HG02623 (cell line): ENCODE measurements at regions not wholly inside any gene's neighbourhood (a gene's known extent, or its start where the extent isn't known, plus 50 kb on each side); places are given as distances from the start of the nearest gene placed in this dataset.
"Not testable (repeated sequence)": the region's sequence is repeated elsewhere in the genome, so short reads cannot be mapped to it uniquely, and the experiment has no call there.

Experiments used
- ATAC-seq: cut with Tn5 transposase; IDR thresholded peaks from one replicate; pipeline ENCODE4 v1.9.1; 2021; ENCODE audit warnings: moderate library complexity; ENCODE audit not compliant: unreplicated experiment

DNA sequence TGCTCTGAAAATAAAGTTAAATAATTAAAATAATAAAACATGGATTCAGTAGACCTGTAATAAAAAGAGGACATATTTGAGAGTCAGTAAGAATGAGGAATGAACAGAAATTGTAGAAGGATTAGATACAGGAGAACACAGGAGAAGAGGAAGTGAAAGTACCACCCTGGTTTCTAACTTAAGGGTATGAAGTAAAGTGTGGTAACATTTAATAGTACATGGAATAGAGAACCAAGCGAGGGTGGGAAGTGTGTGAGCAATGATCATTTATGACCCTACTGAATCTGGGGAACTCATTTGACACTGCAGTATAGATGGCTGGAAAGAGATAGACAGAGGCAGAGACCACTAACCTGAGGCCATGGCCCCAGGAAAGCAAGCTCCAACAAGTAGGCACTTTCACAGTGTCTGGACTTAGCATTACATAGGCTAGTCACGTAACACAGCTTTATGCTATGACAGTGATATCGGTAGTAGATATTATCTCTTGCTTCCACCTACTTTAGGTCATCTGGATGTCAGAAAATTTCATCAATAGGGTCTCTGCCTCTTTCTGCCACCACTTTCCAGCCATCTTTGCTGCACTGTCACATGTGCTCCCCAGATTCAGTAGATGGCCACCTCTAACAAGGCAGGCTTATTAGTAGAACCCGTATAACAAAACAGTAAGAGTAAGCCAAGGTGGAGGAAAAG is 633.9 kb upstream of the MIR17HG start:
- no peak for ATAC-seq

DNA sequence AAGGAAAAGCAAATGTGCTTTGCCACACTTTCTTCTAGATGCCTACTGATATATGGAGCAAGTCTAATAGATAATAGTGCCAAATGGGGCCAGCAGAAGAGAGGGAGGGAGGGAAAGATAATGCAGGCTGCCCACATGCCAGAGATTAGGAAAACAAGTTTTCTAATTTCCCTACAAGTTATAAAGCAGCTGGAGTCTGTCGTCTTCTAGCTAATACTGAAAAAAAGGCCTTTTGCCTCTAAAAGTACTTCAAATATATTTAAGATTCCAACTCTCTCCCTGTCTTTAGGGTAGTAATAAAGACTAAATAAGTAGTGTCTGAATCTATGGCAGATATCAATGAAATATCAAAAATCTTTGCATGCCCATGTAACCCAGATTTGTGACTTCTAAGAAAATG is 632.0 kb upstream of the MIR17HG start:
- no peak for ATAC-seq

DNA sequence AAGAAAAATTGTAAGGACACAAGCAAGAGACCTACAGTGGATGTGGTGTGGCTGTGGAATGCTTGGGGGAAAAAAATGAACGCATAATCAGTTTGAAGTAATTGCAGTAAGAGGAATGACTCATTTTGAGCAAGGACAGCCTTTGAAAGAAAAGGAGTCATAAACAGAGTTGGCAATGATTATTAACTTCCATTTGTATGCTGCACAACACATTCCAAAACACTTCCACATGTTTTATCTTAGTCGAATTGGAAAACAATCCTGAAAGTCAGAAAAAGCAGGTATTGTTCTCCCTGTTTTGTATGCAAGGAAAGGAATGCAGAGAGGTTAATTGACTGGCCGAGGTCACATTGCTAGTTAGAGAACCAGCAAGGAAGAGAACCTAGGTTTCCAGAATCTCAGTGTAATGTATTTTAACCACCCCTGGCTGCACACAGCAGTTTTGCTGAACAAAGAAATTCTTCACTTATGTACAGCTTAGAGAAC is 630.0 kb upstream of the MIR17HG start:
- no peak for ATAC-seq

DNA sequence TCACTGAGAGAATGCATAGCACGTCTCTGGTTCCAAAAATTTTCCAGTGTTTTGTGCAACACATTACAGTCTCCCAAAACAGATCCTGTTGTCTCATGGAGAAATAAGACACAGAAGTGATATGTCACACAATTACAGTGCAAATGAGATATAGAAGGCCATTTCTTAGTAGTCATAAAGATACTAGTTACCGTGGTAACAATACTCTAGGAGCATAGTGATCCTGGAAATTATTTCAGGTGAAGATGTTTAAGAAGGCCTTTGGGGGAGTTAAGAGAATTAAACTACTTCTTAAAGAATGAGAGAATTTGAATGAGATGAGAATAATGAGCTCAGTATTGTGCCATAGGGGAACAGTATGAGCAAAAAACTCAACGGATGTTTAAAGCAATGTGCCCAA is 628.0 kb upstream of the MIR17HG start:
- no peak for ATAC-seq

DNA sequence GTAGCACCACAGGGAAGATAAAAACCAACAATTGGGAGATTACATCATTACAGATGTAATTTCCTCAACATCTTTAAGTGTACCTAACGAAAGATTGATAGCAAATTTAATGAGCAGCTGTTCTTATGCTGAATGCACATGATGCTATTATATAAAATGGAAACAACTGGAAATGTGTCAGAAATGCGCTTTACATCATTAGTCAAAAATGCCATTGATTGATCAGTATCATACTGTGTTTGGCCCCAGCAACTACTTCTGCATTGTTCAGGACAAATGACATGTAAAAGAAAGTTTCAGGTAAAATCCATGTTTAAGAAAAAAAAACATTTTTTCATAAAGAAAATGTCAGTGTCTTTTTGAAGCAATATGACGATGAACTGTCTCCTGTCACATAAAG is 625.5 kb upstream of the MIR17HG start:
- no peak for ATAC-seq

DNA sequence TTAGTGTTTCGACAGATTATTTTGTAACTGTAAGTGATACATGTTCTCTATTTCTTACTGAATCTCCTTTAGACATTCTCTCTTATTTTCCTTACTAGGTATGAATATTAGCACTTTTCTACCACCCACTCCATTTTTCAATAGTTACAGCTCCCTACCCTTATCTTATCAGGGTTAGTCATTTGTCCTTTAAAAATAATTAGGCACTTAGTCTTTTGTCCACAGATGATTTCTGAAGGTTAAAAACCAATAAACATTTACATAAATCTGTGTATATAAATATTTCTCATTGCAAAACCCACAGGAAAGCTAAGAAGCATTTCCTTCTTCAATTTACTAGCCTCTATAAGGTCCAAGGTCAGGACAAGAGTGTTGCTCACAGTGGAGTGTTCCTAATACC is 624.1 kb upstream of the MIR17HG start:
- ATAC-seq = no peak

DNA sequence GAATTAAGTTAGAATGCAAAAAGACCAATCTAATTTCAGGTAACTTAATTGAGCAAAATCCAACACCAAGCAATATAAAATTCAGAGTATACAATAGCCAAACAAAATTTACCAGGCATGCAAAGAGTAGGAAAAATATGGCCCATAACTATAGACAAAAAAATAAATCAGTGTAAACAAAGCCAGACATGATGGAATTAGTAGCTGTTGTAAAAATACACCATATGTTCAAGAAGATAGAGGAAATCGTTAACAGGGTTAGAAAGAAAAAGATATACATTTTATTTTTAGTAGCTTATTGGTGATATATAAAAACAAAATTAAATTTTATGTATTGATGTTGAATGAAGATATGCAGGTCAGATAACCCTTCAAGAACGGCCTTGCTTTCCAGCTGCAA is 621.1 kb upstream of the MIR17HG start:
- no peak for ATAC-seq

DNA sequence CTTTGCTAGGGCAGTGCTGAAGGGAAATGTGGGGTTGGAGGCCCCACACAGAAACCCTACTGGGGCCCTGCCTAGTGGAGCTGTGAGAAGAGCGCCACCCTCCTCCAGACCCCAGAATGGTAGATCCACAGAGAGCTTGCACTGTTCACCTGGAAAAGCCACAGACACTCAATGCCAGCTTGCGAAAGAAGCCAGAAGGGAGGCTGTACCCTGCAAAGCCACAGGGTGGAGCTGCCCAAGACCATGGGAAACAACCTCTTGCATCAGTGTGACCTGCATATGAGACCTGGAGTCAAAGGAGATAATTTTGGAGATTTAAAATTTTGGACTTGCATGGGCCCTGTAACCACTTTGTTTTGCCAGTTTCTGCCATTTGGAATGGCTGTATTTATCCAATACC is 615.4 kb upstream of the MIR17HG start:
- ATAC-seq = no peak

DNA sequence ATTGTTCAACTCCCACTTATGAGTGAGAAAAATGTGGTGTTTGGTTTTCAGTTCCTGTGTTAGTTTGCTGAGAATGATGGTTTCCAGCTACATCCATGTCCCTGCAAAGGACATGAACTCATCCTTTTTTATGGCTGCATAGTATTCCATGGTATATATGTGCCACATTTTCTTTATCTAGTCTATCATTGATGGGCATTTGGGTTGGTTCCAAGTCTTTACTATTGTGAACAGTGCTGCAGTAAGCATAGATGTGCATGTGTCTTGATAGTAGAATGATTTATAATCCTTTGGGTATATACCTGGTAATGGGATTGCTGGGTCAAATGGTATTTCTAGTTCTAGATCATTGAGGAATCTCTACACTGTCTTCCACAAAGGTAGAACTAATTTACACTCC is 613.0 kb upstream of the MIR17HG start:
- not testable (repeated sequence) for ATAC-seq

DNA sequence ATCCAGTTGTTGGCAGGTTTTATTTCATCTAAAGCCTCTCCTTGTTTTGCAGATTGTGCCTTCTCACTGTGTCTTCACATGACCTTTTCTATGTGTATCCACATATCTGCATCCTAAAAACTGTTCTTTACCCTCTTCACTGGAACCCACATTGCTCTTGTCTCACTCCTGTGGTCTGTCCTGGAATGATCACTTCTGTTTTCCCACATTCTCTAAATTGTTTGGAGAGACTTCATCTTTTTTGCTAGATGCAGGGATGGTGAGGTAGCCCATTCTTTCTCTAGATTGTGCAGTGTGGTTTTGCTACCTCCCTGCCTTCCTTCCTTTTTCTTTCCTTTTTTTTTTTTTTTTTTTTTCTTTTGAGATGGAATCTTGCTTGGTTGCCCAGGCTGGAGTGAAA is 608.6 kb upstream of the MIR17HG start:
- no peak for ATAC-seq

DNA sequence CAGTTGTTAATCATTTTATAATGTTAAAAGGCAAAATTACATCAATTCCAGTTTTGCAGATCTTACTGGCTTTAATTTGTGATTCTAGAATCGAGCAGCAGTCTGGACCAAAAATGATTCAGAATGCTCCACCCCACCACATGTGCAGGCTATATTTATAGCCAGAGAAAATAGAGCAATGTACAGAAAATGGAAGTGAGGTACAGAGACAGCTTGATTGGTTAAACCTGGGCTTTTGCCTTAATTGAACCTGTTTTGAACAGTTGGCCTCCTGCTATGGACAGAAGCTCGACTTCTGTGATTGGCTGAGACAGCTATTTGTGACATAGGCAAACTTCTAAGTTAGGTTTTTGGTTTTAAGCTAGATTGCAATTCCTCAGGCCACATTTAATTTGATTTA is 607.4 kb upstream of the MIR17HG start:
- ATAC-seq = no peak

DNA sequence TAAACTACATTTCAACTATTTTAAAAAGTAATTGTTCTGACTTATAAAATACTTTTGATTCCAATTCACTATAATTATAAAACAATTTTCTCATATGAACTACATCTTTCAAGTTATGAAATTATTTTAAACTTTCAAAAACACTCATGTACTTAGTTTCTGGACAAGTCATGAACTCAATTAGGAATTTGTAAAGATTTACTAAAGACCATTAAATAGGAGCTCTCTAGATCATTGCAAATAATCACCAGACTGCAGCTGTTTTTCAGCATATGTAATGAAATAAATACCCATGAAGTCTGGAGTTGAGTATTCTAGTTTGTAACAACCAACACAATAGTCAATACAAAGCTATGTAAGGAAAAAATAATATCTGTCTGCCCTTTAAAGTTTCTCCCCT is 605.1 kb upstream of the MIR17HG start:
- ATAC-seq = no peak

DNA sequence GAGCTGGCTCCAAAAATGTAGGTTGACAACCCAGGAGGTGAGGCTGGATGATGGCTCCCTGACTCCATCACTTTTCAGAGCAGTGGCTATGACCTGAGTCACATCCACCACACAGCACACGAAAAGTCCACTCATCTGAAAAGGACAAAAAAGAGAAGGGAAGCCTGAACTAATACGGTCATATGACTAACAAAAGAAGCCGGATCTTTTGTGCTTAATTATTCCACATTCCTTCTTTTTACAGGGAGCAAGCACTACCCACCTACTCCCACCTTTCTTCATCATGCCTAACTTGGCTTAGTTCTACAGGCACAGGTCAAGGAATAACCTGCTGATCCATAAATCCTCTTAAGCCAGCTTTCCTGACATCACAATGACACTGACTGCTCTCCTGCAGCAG is 601.3 kb upstream of the MIR17HG start:
- no peak for ATAC-seq

DNA sequence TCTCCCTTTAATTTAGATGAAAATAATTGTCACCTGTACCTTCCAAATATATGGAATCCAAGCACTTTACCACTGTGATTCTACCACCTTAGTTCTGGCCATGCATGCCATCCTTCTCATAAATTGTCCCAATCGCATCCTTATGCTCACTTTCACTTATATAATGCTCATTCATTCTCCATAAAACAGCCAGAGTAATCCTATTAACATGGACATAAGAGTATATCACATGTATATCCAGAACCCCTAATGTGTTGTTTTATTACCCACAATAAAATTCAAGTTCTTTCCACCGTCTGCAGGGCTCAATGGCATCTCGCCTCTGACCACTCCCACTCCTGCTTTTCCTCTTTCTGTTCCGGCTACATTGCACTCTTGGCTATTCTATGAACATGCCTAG is 597.5 kb upstream of the MIR17HG start:
- no peak for ATAC-seq

DNA sequence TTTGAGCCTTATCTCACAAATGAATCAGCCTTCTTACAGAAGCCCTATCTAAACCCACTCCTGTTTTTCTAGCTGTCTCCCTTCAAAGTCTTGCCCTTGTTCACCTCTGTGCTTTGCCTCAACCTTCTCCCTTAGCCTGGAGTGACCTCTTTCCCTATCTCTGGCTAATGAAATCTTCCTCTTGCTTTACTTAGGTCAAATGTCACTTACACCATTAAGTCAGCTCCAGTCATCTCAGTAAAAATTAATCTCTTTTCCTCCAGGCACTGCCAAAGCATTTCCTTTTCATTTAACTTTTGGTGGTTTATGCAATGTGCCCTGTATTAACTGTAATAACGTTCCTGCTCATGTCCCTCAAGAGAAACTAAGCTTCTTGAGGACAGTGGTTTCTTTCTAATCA is 596.5 kb upstream of the MIR17HG start:
- ATAC-seq = no peak

DNA sequence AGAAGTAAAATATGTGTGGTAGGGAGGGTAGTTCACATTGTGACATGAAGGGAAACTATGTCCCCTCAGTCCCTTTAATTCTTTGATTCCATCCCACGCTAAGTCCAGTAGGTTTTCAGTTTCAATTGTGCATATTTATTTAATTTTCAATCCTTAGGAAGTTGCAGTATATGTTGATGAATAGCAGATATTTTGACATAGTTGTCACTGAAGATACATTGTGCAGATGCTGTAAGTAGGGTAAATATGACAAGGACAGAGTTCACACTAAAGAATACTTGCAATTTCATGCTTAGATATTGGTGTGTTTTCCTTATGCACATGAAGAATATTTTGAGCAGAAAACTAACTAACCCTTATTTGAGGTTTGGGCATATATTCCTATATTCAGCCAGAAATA is 595.4 kb upstream of the MIR17HG start:
- ATAC-seq = no peak

DNA sequence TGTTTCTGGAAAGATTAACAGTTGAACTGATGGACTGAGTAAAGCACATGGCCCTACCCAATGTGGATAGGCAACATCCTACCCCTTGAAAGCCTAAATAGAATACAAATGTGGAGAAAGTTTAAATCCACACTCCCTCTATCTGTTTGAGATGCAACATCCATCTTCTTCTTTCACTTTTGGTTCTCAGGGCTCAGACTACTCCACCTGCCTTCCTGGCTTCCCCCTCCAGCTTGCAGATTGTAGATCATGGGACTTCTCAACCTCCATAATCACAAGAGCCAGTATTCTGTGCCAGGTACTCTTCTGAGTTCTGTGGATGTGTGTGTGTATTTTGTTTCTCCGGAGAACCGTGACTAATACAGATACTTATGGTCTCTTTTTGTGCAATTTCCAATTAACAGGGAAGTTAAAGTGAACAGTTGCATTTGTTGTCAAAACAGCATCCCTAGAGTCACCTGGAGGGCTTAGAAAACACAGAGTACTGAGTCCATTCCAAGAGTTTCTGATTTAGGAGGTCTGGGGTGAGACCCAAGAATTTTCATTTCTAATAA is 590.3 kb upstream of the MIR17HG start:
- no peak for ATAC-seq

DNA sequence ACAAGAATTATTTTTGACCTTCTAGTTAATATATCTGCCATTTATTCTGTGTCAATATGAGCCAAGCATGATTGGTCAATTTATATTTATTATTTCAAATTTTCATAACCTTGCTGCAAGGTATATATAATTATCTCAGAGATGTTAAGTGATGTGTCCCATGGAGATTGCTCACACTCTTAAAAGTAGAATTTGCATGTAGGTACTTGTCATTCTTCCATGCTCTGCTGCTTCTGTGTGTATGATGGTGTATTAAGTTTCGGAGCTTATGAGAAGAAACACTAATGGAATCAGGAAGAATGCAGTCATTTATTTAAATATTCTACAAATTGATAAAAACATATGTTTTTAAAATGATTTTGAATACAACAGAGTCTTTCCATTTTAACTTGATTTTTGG is 586.8 kb upstream of the MIR17HG start:
- ATAC-seq = no peak

DNA sequence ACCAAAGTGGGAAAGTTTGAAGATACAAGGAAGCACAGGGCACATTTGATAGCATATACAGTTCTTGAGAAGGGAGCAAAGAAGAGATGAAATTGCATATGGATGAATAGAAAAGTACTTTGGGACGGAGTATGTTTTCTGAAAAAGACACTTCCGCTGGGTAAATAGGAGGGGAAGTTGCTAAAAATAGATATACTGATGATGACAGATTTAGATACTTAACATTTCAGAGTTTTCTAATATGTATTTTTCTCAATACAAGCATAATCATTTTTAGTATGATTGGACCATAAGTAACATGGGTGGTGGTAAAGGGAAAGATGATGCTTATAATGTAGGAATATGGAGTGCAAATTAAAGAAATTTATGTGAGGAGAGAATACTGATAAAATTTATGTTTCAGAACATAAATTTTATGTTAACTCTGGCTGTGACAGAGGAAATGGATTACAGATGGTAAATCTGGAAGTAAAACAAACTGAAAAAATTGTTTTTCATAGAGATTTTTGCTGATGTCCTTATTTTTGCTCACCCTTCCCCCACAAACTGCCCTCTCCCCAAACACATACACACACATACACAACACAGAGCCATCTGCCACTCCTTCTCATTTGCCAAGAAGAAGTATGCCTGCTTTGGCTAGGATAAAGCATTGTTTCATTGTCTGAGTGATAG is 583.9 kb upstream of the MIR17HG start:
- ATAC-seq = no peak

DNA sequence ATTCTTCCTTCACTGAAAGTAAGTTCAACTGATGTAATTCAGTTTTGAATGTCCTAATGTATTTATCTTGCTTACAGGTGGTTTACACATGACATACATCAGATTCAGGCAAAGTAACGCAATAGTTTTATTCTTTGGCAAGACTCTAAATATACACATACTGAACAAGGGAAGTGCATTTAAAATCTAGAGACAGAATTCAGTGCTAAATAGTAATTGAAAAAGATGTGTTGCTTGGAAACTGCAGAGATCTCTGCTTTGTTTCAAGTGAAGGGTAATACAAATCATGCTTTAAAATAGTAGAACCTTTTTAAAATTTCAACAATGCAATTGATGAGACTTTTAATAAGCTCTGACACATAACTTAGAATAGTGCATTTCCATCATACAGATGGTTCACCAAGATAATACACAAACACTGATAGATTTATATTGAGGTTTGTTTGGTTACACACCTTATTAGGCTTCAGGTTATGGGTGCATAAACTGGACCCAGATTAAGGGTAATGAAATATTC is 581.0 kb upstream of the MIR17HG start:
- no peak for ATAC-seq

DNA sequence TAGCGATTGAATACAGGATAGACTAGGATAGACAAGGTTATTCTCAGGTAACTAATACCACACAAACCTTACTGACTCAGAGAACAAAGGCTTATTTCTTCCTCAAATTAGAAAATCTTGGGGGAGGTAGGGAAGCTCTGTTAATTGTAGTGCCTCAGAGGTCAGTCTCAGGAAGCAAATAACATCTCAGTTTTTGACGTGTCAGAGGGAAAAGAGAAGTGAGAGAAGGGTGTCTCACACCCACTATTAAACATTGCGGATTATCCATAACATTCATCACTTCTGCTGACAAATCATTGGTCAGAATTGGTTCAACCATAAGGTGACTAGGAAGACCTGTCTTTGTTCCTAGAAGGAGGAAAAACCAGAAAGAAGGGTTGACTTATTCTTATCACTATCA is 579.4 kb upstream of the MIR17HG start:
- no peak for ATAC-seq

DNA sequence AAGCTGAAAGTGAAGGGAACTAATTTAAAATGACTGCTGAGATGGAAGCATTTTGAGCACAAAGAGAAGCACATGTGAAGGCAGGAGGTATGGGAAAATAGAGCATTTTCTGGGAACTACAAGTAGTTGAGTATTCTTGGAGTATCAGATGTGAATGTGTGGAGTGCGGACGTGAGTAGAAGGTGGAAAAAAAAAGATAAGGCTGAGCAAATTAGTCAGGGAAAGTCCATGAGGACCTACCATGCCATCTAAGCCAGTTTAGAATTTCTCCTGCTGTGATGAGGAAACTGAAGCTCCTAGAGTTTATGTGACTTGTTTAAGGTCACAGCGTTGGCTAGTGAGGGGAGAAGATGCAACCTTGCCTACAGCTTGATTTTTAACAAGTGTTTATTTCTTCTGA is 578.1 kb upstream of the MIR17HG start:
- ATAC-seq = no peak
